GM12878 (cell line): ENCODE measurements at regions not wholly inside any gene's neighbourhood (a gene's known extent, or its start where the extent isn't known, plus 50 kb on each side); places are given as distances from the start of the nearest gene placed in this dataset.

Experiments used
- ATAC-seq: fragments of 200-7000 bp; cut with Tn5 transposase; 3 replicates; pipeline ENCODE4 v1.9.1; 2020; ENCODE audit warnings: mild to moderate bottlenecking, moderate library complexity
- BruUV-seq: library from RNA; stranded (reverse); fragments of 400-500 nt; replicated peaks from 2 replicates; lab custom pipeline; 2021; lab: Mats Ljungman, UMichigan
- CTCF ChIA-PET: fragments of 300-600 bp; sonication (Branson Sonifier 250); formaldehyde crosslinking; extraction: SDS; loops from one replicate; lab custom pipeline; 2021; ENCODE audit warnings: inconsistent platforms; lab: Yijun Ruan, JAX
- POLR2A ChIA-PET: fragments of 350-600 bp; formaldehyde crosslinking; extraction: SDS; loops from one replicate; lab custom pipeline; 2021; ENCODE audit warnings: inconsistent platforms; lab: Charles Lee
- RAD21 ChIA-PET: fragments of 300-600 bp; sonication (Branson Sonifier 250); formaldehyde crosslinking; loops from one replicate; lab custom pipeline; 2023; ENCODE audit warnings: antibody characterized with exemption; ENCODE audit not compliant: unreplicated experiment; lab: Charles Lee
- SMC1A ChIA-PET: fragments of 300-600 bp; sonication (Branson Sonifier 250); formaldehyde crosslinking; loops from one replicate; lab custom pipeline; 2023; ENCODE audit not compliant: unreplicated experiment, uncharacterized antibody; lab: Charles Lee
- DNase-seq: peaks from one replicate; pipeline ENCODE4 v3.0.0-alpha.2; 2011; ENCODE audit warnings: low read depth, low spot score
- FAIRE-seq: peaks from 3 replicates; lab custom pipeline; 2011; peaks lifted over from hg19 to GRCh38; lab: Jason Lieb, UNC
- H2AFZ ChIP-seq: 2 replicates; pipeline ENCODE4 v1.6.0; 2011; ENCODE audit warnings: low read depth, low read length, control low read depth; ENCODE audit not compliant: control insufficient read depth
- H3K27ac ChIP-seq: 2 replicates; pipeline ENCODE4 v1.5.1; 2011; ENCODE audit warnings: control low read depth; ENCODE audit not compliant: control insufficient read depth, insufficient read depth
- H3K27me3 ChIP-seq, 2 experiments: replicated peaks in 1 of 2; 2 replicates each; pipeline versions ENCODE4 v1.6.0 to v1.6.1; 2011; ENCODE audit warnings: low read length in 1 of 2; ENCODE audit not compliant: control insufficient read depth in 2 of 2, insufficient read depth in 2 of 2
- H3K36me3 ChIP-seq, 2 experiments: 2 replicates each; pipeline ENCODE4 v1.5.1; 2011; ENCODE audit warnings: low read length in 1 of 2; ENCODE audit not compliant: control insufficient read depth in 2 of 2, insufficient read depth in 2 of 2
- H3K4me1 ChIP-seq: 2 replicates; pipeline ENCODE4 v1.6.1; 2011; ENCODE audit warnings: mild to moderate bottlenecking, low read length, moderate library complexity, mixed read lengths; ENCODE audit not compliant: control insufficient read depth, insufficient read depth
- H3K4me2 ChIP-seq: 2 replicates; pipeline ENCODE4 v1.6.0; 2011; ENCODE audit warnings: control low read depth; ENCODE audit not compliant: control insufficient read depth, insufficient read depth
- H3K4me3 ChIP-seq: fragments of 200-600 bp; sonication (generic); 2 replicates; pipeline ENCODE4 v1.5.1; 2016
- H3K79me2 ChIP-seq: 2 replicates; pipeline ENCODE4 v1.6.0; 2011; ENCODE audit warnings: low read length; ENCODE audit not compliant: control insufficient read depth, insufficient read depth
- H3K9ac ChIP-seq: 2 replicates; pipeline ENCODE4 v1.8.0; 2011; ENCODE audit warnings: low read length, control low read depth, mixed read lengths; ENCODE audit not compliant: control insufficient read depth, insufficient read depth
- H3K9me3 ChIP-seq: replicated peaks from 3 replicates; pipeline ENCODE4 v1.5.1; 2011; ENCODE audit warnings: mild to moderate bottlenecking, low read length; ENCODE audit not compliant: control insufficient read depth, insufficient read depth
- H4K20me1 ChIP-seq: 2 replicates; pipeline ENCODE4 v1.6.0; 2011; ENCODE audit not compliant: control insufficient read depth, insufficient read depth
- CEBPB ChIP-seq, 2 experiments: fragments of 150-350 bp in 1 of 2; IDR thresholded peaks; 2 replicates each; pipeline ENCODE4 v1.6.1; 2012 to 2014; ENCODE audit warnings: low read depth in 2 of 2, low read length in 2 of 2, borderline replicate concordance in 1 of 2, inconsistent platforms in 1 of 2
- EED ChIP-seq: sonication (generic); IDR thresholded peaks from 2 replicates; pipeline ENCODE4 v1.6.1; 2016; ENCODE audit warnings: antibody characterized with exemption, low read depth
- EGR1 ChIP-seq, 2 experiments: IDR thresholded peaks; 1 replicate in 1 of 2; 2 replicates in 1 of 2; pipeline ENCODE4 v1.6.1; 2011 to 2012; ENCODE audit warnings: low read depth in 2 of 2, low read length in 2 of 2, borderline replicate concordance in 1 of 2, mild to moderate bottlenecking in 1 of 2, moderate library complexity in 1 of 2
- IRF5 ChIP-seq: fragments of 450-650 bp; IDR thresholded peaks from 2 replicates; pipeline ENCODE4 v1.6.1; 2017; ENCODE audit warnings: borderline replicate concordance
- NBN ChIP-seq: fragments of 450-650 bp; IDR thresholded peaks from 2 replicates; pipeline ENCODE4 v1.6.1; 2016
- NFYB ChIP-seq: IDR thresholded peaks from 2 replicates; pipeline ENCODE4 v1.6.1; 2011; ENCODE audit warnings: low read depth, mild to moderate bottlenecking, low read length, improper control_type of control experiment, moderate library complexity; ENCODE audit not compliant: insufficient read depth
- NR2F1 ChIP-seq: fragments of 450-650 bp; conservative IDR thresholded peaks from 2 replicates; pipeline ENCODE4 v1.6.1; 2017; ENCODE audit warnings: mild to moderate bottlenecking
- PKNOX1 ChIP-seq: fragments of 450-650 bp; IDR thresholded peaks from 2 replicates; pipeline ENCODE4 v1.6.1; 2016; ENCODE audit warnings: mild to moderate bottlenecking
- POU2F2 ChIP-seq: IDR thresholded peaks from 3 replicates; pipeline ENCODE4 v1.6.1; 2011; ENCODE audit warnings: low read depth, mild to moderate bottlenecking, low read length, borderline replicate concordance
- SMAD5 ChIP-seq: IDR thresholded peaks from 2 replicates; pipeline ENCODE4 v1.6.1; 2016; ENCODE audit warnings: antibody characterized with exemption, low read depth
- SRF ChIP-seq, 2 experiments: IDR thresholded peaks; 2 replicates each; pipeline ENCODE4 v1.6.1; 2011; ENCODE audit warnings: low read depth in 2 of 2, low read length in 2 of 2, mild to moderate bottlenecking in 1 of 2, moderate library complexity in 1 of 2
- SUPT20H ChIP-seq: IDR thresholded peaks from 2 replicates; pipeline ENCODE4 v1.6.1; 2011; ENCODE audit warnings: low read depth, mild to moderate bottlenecking, low read length, moderate library complexity, borderline replicate concordance; ENCODE audit not compliant: control insufficient read depth
- TAF1 ChIP-seq: IDR thresholded peaks from 2 replicates; pipeline ENCODE4 v1.6.1; 2011; ENCODE audit warnings: mild to moderate bottlenecking, low read depth, low read length, borderline replicate concordance
- TARDBP ChIP-seq: IDR thresholded peaks from 2 replicates; pipeline ENCODE4 v1.6.1; 2016; ENCODE audit warnings: borderline replicate concordance
- ZNF622 ChIP-seq: fragments of 450-650 bp; IDR thresholded peaks from 2 replicates; pipeline ENCODE4 v1.6.1; 2017; ENCODE audit warnings: mild to moderate bottlenecking, inconsistent platforms
- WGBS: methylation state at CpG from one replicate; pipeline ENCODE4 v1.1.6; 2016; ENCODE audit warnings: low lambda C conversion rate; ENCODE audit not compliant: insufficient replicate concordance, insufficient coverage; ENCODE audit errors: missing lambda C conversion rate; 5-methylcytosine and 5-hydroxymethylcytosine counted together
- in situ Hi-C: fragments of 300-500 bp; cut with MboI; formaldehyde crosslinking; loops from 9 replicates; pipeline ENCODE4 v1.14.3; 2018; ENCODE audit warnings: mixed read lengths
- intact Hi-C: fragments of 100-400 bp; cut with micrococcal nuclease; formaldehyde crosslinking; loops from one replicate; pipeline ENCODE4 v1.14.2; 2022; ENCODE audit not compliant: unreplicated experiment
- TF ChIP-seq, protein P1 (sequence below): fragments of 450-650 bp; IDR thresholded peaks from 2 replicates; pipeline ENCODE4 v1.6.1; 2017; ENCODE audit warnings: mild to moderate bottlenecking, moderate library complexity
- TF ChIP-seq, protein P2 (sequence below): fragments of 450-650 bp; IDR thresholded peaks from 2 replicates; pipeline ENCODE4 v1.6.1; 2016; ENCODE audit warnings: mild to moderate bottlenecking

- TF ChIP-seq NFYB (no peak), EED (no peak), NR2F1 (no peak), PKNOX1 (no peak), EGR1 (IDR thresholded peaks at IDR 0.05; ENCODE audit: borderline replicate concordance in 1 of 2, low read depth in 2 of 2, low read length in 2 of 2) (no peak), TARDBP (no peak), POU2F2 (no peak), SMAD5 (no peak), SRF (IDR thresholded peaks at IDR 0.05; ENCODE audit: low read depth in 2 of 2, low read length in 2 of 2) (no peak), TAF1 (no peak)
- TF ChIP-seq, all 136 proteins: peak for 0
Measured at GRCh38 chr10:83522456-83522855, 616.9 kb upstream of the GHITM start (continued).

DNA sequence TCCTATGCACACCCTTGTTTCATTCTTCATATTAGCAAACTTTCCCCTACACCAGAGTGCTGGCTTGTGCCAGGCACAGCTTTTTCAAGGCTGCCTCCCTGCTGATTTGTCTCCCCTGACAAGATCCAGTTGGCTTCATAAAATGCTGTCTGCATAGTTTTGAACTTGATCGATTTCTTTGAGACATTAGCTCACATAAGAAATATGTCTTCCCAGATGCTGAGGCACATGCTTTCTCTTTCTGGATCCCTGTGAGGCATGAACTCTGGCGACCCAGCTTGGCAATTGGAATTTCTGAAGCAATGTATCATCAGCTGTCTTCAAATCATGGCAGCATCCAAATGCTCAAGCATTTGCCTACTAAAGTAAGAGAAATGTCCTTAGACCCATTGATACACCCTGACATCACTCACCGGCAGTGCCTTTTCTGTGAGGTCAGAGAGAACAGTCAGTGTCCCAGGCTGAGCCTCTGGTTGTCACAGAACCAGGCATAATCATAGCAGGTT is 616.4 kb upstream of the GHITM start:
- ChIA-PET SMC1A (interaction anchor here (0.6 to 0.9 kb wide), 2 partner anchors 18 to 92 kb away, joined by 3 read pairs; no protein-coding TSS in a partner anchor), CTCF (interaction anchor here (1.0 kb wide), 1 partner anchor 348 kb away, joined by 3 read pairs; no protein-coding TSS in a partner anchor), POLR2A (no interaction called here), RAD21 (no interaction called here)
- in situ Hi-C loops (no loop called here), intact Hi-C loops (no loop called here)
- no peak overlapping the region for H3K27ac ChIP-seq
- no peaks in the 10 kb centered on the region; the same call in 2 of the 3 replicates for H3K9me3 ChIP-seq
- H3K4me2 ChIP-seq: no peak overlapping the region
- no peak overlapping the region for H2AFZ ChIP-seq
- BruUV-seq: no TSS peak
- no peaks in the 10 kb centered on the region for H3K4me1 ChIP-seq
- ATAC-seq (no peak), DNase-seq (no peak), FAIRE-seq (no peak)
- no peaks in the 10 kb centered on the region for H3K79me2 ChIP-seq
- no peak overlapping the region for H3K9ac ChIP-seq
- no peaks in the 10 kb centered on the region for H4K20me1 ChIP-seq
- 33% methylated on average over 3 of the region's 3 CpGs for WGBS
- no peaks in the 10 kb centered on the region for H3K36me3 ChIP-seq
- H3K27me3 ChIP-seq: no peaks in the 10 kb centered on the region
- no peak overlapping the region for H3K4me3 ChIP-seq
- TF ChIP-seq, protein P1, sequence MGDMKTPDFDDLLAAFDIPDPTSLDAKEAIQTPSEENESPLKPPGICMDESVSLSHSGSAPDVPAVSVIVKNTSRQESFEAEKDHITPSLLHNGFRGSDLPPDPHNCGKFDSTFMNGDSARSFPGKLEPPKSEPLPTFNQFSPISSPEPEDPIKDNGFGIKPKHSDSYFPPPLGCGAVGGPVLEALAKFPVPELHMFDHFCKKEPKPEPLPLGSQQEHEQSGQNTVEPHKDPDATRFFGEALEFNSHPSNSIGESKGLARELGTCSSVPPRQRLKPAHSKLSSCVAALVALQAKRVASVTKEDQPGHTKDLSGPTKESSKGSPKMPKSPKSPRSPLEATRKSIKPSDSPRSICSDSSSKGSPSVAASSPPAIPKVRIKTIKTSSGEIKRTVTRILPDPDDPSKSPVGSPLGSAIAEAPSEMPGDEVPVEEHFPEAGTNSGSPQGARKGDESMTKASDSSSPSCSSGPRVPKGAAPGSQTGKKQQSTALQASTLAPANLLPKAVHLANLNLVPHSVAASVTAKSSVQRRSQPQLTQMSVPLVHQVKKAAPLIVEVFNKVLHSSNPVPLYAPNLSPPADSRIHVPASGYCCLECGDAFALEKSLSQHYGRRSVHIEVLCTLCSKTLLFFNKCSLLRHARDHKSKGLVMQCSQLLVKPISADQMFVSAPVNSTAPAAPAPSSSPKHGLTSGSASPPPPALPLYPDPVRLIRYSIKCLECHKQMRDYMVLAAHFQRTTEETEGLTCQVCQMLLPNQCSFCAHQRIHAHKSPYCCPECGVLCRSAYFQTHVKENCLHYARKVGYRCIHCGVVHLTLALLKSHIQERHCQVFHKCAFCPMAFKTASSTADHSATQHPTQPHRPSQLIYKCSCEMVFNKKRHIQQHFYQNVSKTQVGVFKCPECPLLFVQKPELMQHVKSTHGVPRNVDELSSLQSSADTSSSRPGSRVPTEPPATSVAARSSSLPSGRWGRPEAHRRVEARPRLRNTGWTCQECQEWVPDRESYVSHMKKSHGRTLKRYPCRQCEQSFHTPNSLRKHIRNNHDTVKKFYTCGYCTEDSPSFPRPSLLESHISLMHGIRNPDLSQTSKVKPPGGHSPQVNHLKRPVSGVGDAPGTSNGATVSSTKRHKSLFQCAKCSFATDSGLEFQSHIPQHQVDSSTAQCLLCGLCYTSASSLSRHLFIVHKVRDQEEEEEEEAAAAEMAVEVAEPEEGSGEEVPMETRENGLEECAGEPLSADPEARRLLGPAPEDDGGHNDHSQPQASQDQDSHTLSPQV: no peak
- TF ChIP-seq NBN (no peak), IRF5 (no peak), CEBPB (IDR thresholded peaks at IDR 0.05; ENCODE audit: borderline replicate concordance in 1 of 2, low read depth in 2 of 2, low read length in 2 of 2) (no peak), ZNF622 (no peak), SUPT20H (no peak)
- TF ChIP-seq, protein P2, sequence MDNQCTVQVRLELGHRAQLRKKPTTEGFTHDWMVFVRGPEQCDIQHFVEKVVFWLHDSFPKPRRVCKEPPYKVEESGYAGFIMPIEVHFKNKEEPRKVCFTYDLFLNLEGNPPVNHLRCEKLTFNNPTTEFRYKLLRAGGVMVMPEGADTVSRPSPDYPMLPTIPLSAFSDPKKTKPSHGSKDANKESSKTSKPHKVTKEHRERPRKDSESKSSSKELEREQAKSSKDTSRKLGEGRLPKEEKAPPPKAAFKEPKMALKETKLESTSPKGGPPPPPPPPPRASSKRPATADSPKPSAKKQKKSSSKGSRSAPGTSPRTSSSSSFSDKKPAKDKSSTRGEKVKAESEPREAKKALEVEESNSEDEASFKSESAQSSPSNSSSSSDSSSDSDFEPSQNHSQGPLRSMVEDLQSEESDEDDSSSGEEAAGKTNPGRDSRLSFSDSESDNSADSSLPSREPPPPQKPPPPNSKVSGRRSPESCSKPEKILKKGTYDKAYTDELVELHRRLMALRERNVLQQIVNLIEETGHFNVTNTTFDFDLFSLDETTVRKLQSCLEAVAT: no peak
